ENCODE measurements at regions not wholly inside any gene's neighbourhood (a gene's known extent, or its start where the extent isn't known, plus 50 kb on each side); places are given as distances from the start of the nearest gene placed in this dataset.

GRCh38 chr5:8871446-8871845 is 674.4 kb downstream of the SEMA5A start:
- Histone ChIP-seq H2AFZ (ENCODE audit: low read length, unreplicated experiment) (no peak overlapping the region), H3K27me3 (ENCODE audit: insufficient read depth, low read length) (no peaks in the 10 kb centered on the region), H3K4me1 (ENCODE audit: control insufficient read depth, insufficient read depth, low read length, unreplicated experiment) (no peaks in the 10 kb centered on the region), H3K27ac (ENCODE audit: low read depth, low read length) (no peak overlapping the region), H3K79me2 (ENCODE audit: control insufficient read depth, insufficient read depth, low read length, unreplicated experiment) (no peaks in the 10 kb centered on the region), H3K4me3 (ENCODE audit: low read depth, low read length) (no peak overlapping the region), H3K36me3 (ENCODE audit: insufficient read depth, low read length) (no peaks in the 10 kb centered on the region)

DNA sequence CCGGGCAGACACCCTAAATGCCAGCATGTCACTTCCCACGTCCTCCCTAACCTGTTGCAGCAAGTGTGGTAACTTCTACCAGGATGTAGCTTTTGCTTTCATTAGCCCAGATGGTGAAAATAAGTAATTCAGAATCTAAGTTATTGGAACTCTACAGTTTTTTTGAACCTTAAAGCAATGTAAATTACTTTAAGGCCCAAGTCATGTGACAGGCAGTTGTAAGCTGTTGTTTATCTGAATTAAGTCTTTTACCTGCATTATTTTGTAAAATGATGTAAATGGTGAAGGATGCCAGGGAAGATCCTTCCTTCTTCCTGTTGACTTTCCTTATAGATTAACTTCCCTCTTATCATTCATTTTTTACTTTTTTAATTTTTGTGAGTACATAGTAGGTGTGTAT is 670.2 kb downstream of the SEMA5A start:
- Histone ChIP-seq H3K4me1 (ENCODE audit: control insufficient read depth, insufficient read depth, low read length, unreplicated experiment) (no peaks in the 10 kb centered on the region), H3K4me3 (ENCODE audit: low read depth, low read length) (no peak overlapping the region), H3K79me2 (ENCODE audit: control insufficient read depth, insufficient read depth, low read length, unreplicated experiment) (no peaks in the 10 kb centered on the region), H3K27ac (ENCODE audit: low read depth, low read length) (no peak overlapping the region), H2AFZ (ENCODE audit: low read length, unreplicated experiment) (no peak overlapping the region), H3K36me3 (ENCODE audit: insufficient read depth, low read length) (no peaks in the 10 kb centered on the region), H3K27me3 (ENCODE audit: insufficient read depth, low read length) (no peaks in the 10 kb centered on the region)

DNA sequence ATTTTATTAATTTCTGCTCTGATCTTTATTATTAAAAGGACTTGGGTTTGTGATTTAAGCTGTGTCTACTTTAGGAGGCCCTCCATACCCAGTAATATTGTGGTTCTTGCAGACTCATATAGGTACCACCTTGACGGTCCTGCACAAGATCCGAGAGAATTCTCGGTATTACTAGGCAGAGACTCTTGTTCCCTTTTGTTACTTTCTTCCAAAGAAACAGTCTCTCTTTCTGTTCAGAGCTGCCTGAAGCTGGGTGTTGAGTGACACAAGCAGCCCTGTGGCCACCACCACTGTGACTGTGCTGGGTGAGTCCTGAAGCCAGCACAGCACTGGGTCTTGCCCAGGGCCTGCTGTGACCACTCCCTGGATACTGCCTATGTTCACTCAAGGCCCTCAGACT is 666.6 kb downstream of the SEMA5A start:
- Histone ChIP-seq H3K79me2 (ENCODE audit: control insufficient read depth, insufficient read depth, low read length, unreplicated experiment) (no peaks in the 10 kb centered on the region), H3K27me3 (ENCODE audit: insufficient read depth, low read length) (no peaks in the 10 kb centered on the region), H3K4me1 (ENCODE audit: control insufficient read depth, insufficient read depth, low read length, unreplicated experiment) (no peaks in the 10 kb centered on the region), H2AFZ (ENCODE audit: low read length, unreplicated experiment) (no peak overlapping the region), H3K27ac (ENCODE audit: low read depth, low read length) (no peak overlapping the region), H3K36me3 (ENCODE audit: insufficient read depth, low read length) (no peaks in the 10 kb centered on the region), H3K4me3 (ENCODE audit: low read depth, low read length) (no peak overlapping the region)

DNA sequence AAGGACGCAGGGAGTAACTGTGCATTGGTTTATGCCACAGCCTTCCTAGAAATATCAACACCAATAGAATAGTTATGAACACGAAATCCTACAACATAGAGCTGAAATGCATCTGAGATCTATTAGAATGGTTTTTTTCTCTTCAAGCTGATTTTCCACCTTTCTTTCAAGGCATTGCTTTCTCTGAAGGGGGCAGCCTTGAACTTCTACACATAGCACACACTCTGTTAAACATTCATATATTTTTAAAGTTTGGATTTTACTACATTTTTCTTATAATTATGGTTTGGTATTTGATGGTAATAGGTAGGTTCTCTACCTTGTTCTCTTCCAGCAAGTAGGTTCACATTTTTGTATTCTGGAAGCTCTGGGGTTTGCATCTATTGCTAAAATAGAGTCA is 661.8 kb downstream of the SEMA5A start:
- H3K27me3 ChIP-seq (ENCODE audit: insufficient read depth, low read length): no peaks in the 10 kb centered on the region
- H3K36me3 ChIP-seq (ENCODE audit: insufficient read depth, low read length): no peaks in the 10 kb centered on the region
- H3K79me2 ChIP-seq (ENCODE audit: control insufficient read depth, insufficient read depth, low read length, unreplicated experiment): no peaks in the 10 kb centered on the region
- H3K4me3 ChIP-seq (ENCODE audit: low read depth, low read length): no peak overlapping the region
- H3K4me1 ChIP-seq (ENCODE audit: control insufficient read depth, insufficient read depth, low read length, unreplicated experiment): no peaks in the 10 kb centered on the region
- H3K27ac ChIP-seq (ENCODE audit: low read depth, low read length): no peak overlapping the region
- no peak overlapping the region for H2AFZ ChIP-seq (ENCODE audit: low read length, unreplicated experiment)

GRCh38 chr5:8892926-8893325 is 652.9 kb downstream of the SEMA5A start:
- peaks cover 5% of the 10 kb centered on the region for H3K4me1 ChIP-seq (ENCODE audit: control insufficient read depth, insufficient read depth, low read length, unreplicated experiment)
- no peaks in the 10 kb centered on the region for H3K27me3 ChIP-seq (ENCODE audit: insufficient read depth, low read length)
- H3K27ac ChIP-seq (ENCODE audit: low read depth, low read length): no peak overlapping the region
- no peaks in the 10 kb centered on the region for H3K36me3 ChIP-seq (ENCODE audit: insufficient read depth, low read length)
- H3K79me2 ChIP-seq (ENCODE audit: control insufficient read depth, insufficient read depth, low read length, unreplicated experiment): no peaks in the 10 kb centered on the region
- no peak overlapping the region for H2AFZ ChIP-seq (ENCODE audit: low read length, unreplicated experiment)
- no peak overlapping the region for H3K4me3 ChIP-seq (ENCODE audit: low read depth, low read length)

DNA sequence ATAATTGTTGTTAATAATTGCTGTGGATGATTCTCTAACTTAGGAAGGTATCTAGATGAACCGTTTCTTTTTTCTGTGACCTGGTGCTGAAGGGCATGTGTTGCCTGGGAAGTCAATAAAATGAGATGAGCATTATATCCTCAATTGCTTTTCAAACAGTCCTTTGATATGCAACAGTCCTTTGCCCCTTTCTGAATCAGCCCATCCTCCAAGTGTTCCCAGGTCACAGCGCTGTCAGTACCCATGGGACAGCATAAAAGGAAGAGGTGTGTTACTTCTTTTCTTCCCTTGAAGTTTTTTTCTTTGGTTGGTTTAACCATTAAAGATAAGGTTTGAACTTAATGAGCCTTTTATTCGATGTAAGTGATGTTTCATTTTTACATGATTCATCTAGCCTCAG is 651.8 kb downstream of the SEMA5A start:
- Histone ChIP-seq H2AFZ (ENCODE audit: low read length, unreplicated experiment) (no peak overlapping the region), H3K4me3 (ENCODE audit: low read depth, low read length) (no peak overlapping the region), H3K27ac (ENCODE audit: low read depth, low read length) (no peak overlapping the region), H3K36me3 (ENCODE audit: insufficient read depth, low read length) (no peaks in the 10 kb centered on the region), H3K27me3 (ENCODE audit: insufficient read depth, low read length) (no peaks in the 10 kb centered on the region), H3K79me2 (ENCODE audit: control insufficient read depth, insufficient read depth, low read length, unreplicated experiment) (no peaks in the 10 kb centered on the region), H3K4me1 (ENCODE audit: control insufficient read depth, insufficient read depth, low read length, unreplicated experiment) (peaks cover 5% of the 10 kb centered on the region)

DNA sequence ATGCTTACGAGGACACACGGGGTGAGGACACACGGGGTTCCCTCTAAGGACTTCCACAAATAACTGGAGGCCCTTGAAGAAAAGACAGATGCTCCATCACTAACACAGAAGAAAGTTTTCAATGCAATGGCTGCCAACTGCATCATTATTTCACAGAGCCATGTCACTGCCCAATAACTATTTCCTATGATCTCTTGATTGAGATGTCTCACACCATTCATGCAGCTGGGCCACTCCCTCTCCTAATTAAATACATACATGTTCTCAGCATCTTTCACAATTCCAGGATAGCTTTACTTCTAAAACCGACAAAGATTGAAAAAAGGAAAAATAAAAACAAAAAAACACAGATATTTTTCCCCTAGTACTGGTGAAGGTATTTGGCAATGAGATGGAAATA is 650.8 kb downstream of the SEMA5A start:
- peak overlapping the region; percentile 41 for H2AFZ ChIP-seq (ENCODE audit: low read length, unreplicated experiment)
- no peaks in the 10 kb centered on the region for H3K36me3 ChIP-seq (ENCODE audit: insufficient read depth, low read length)
- H3K4me3 ChIP-seq (ENCODE audit: low read depth, low read length): no peak overlapping the region
- no peaks in the 10 kb centered on the region for H3K27me3 ChIP-seq (ENCODE audit: insufficient read depth, low read length)
- H3K27ac ChIP-seq (ENCODE audit: low read depth, low read length): no peak overlapping the region
- no peaks in the 10 kb centered on the region for H3K79me2 ChIP-seq (ENCODE audit: control insufficient read depth, insufficient read depth, low read length, unreplicated experiment)
- peaks cover 5% of the 10 kb centered on the region for H3K4me1 ChIP-seq (ENCODE audit: control insufficient read depth, insufficient read depth, low read length, unreplicated experiment)

GRCh38 chr5:8895599-8895998 is 650.3 kb downstream of the SEMA5A start:
- H3K79me2 ChIP-seq (ENCODE audit: control insufficient read depth, insufficient read depth, low read length, unreplicated experiment): no peaks in the 10 kb centered on the region
- H3K27me3 ChIP-seq (ENCODE audit: insufficient read depth, low read length): no peaks in the 10 kb centered on the region
- peaks cover 5% of the 10 kb centered on the region for H3K4me1 ChIP-seq (ENCODE audit: control insufficient read depth, insufficient read depth, low read length, unreplicated experiment)
- no peaks in the 10 kb centered on the region for H3K36me3 ChIP-seq (ENCODE audit: insufficient read depth, low read length)
- H2AFZ ChIP-seq (ENCODE audit: low read length, unreplicated experiment): peak overlapping the region; percentile 41
- no peak overlapping the region for H3K27ac ChIP-seq (ENCODE audit: low read depth, low read length)
- H3K4me3 ChIP-seq (ENCODE audit: low read depth, low read length): no peak overlapping the region

- Histone ChIP-seq H3K4me1 (ENCODE audit: control insufficient read depth, insufficient read depth, low read length, unreplicated experiment) (peaks cover 5% of the 10 kb centered on the region), H2AFZ (ENCODE audit: low read length, unreplicated experiment) (no peak overlapping the region), H3K27ac (ENCODE audit: low read depth, low read length) (no peak overlapping the region), H3K27me3 (ENCODE audit: insufficient read depth, low read length) (no peaks in the 10 kb centered on the region), H3K79me2 (ENCODE audit: control insufficient read depth, insufficient read depth, low read length, unreplicated experiment) (no peaks in the 10 kb centered on the region), H3K4me3 (ENCODE audit: low read depth, low read length) (no peak overlapping the region), H3K36me3 (ENCODE audit: insufficient read depth, low read length) (no peaks in the 10 kb centered on the region)
Measured at GRCh38 chr5:8897316-8897715, 648.6 kb downstream of the SEMA5A start.

DNA sequence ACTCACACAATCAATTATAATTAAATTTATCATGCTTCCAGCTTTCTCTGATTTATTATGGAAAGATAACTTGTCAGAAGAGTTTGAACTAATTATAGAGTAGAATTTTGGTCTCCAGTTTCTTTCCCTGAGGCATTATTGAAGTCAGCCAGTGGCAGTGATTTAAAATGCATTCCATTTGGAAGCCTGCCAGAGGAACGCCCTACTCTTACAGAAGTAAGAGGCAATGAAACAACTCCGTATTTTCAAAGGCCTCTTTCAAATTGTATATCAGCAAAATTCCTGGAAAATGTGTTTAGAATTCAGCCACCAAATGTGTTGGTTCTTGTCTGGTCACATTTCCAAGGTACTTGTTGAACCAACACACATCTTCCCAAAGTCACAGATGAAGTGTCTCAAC is 640.9 kb downstream of the SEMA5A start:
- H3K27me3 ChIP-seq (ENCODE audit: insufficient read depth, low read length): no peaks in the 10 kb centered on the region
- no peak overlapping the region for H3K27ac ChIP-seq (ENCODE audit: low read depth, low read length)
- H2AFZ ChIP-seq (ENCODE audit: low read length, unreplicated experiment): no peak overlapping the region
- H3K79me2 ChIP-seq (ENCODE audit: control insufficient read depth, insufficient read depth, low read length, unreplicated experiment): no peaks in the 10 kb centered on the region
- H3K36me3 ChIP-seq (ENCODE audit: insufficient read depth, low read length): no peaks in the 10 kb centered on the region
- peaks cover 24% of the 10 kb centered on the region for H3K4me1 ChIP-seq (ENCODE audit: control insufficient read depth, insufficient read depth, low read length, unreplicated experiment)
- no peak overlapping the region for H3K4me3 ChIP-seq (ENCODE audit: low read depth, low read length)

- Histone ChIP-seq H3K27ac (ENCODE audit: low read depth, low read length) (peak overlapping the region; percentile 94), H3K36me3 (ENCODE audit: insufficient read depth, low read length) (no peaks in the 10 kb centered on the region), H3K79me2 (ENCODE audit: control insufficient read depth, insufficient read depth, low read length, unreplicated experiment) (no peaks in the 10 kb centered on the region), H3K4me1 (ENCODE audit: control insufficient read depth, insufficient read depth, low read length, unreplicated experiment) (peaks cover 24% of the 10 kb centered on the region), H3K27me3 (ENCODE audit: insufficient read depth, low read length) (no peaks in the 10 kb centered on the region), H3K4me3 (ENCODE audit: low read depth, low read length) (no peak overlapping the region), H2AFZ (ENCODE audit: low read length, unreplicated experiment) (no peak overlapping the region)
Measured at GRCh38 chr5:8906303-8906967, 639.4 kb downstream of the SEMA5A start.

Measured in ACC112 (cell line).